NCI-H524 (cell line): ENCODE measurements at regions not wholly inside any gene's neighbourhood (a gene's known extent, or its start where the extent isn't known, plus 50 kb on each side); places are given as distances from the start of the nearest gene placed in this dataset.
"Not testable (repeated sequence)": the region's sequence is repeated elsewhere in the genome, so short reads cannot be mapped to it uniquely, and the experiment has no call there.

Experiments used
- DNase-seq, 2 experiments: peaks; one replicate each; lab custom pipeline; 2025; lab: John Stamatoyannopoulos, UW

DNA sequence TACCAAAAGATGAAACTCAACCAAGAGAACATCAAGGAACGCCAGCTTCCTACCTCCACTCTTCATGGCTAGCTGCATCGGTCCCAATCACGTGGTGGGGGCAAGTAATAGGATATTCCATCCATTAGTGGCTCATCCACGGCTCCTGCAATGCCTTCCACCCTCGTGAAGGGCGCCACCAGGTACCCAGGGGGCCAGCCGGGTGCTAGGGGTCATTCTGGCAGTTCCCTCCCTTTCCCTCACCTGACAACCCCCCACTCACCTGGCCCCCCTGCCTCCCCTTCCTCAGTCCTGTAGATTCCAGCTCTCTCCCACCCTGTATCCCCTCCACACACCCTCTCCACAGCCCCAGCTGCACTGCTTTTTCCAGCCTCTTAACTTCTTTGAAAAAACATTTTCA lies 161.9 kb downstream of the URI1 start:
- DNase-seq = no peak

DNA sequence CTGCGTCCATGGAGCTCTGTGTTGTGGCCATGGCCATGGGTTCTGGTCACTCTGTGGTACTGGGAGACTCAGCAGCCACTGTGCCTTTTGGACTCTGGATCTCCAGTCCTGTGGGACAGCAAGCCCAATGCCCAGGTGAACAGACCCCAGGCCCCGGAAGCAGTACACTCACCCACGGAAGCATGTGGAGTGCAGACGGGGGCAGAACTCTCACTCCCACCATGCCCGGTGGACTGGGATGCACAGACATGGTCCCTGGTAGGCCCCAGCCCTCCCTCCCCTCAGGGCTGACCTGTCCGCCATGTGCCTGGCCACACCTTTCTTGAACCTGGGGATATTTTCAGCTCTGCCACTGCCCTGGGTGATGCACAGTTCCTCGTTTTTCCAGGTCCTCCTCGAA lies 163.3 kb downstream of the URI1 start:
- DNase-seq = no peak

DNA sequence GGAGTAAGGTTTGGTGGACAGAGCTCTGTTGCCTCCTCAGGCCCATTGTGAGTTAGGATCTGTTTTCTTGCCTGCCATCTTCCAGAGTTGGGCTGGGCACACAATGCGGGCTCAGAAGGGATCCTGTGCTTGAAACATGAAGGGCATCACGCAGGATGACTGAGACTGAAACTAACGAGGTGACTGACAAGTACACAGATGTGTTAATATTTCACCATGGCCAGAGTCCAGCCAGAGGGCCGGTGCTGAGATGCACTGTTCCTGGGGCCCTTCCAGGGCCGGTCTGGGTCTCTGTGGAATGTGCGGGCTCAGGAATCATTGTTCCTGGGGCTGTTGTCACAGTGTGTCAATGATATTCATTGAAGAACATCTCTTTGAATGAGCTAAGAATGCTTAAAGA lies 163.7 kb downstream of the URI1 start:
- no peak for DNase-seq

DNA sequence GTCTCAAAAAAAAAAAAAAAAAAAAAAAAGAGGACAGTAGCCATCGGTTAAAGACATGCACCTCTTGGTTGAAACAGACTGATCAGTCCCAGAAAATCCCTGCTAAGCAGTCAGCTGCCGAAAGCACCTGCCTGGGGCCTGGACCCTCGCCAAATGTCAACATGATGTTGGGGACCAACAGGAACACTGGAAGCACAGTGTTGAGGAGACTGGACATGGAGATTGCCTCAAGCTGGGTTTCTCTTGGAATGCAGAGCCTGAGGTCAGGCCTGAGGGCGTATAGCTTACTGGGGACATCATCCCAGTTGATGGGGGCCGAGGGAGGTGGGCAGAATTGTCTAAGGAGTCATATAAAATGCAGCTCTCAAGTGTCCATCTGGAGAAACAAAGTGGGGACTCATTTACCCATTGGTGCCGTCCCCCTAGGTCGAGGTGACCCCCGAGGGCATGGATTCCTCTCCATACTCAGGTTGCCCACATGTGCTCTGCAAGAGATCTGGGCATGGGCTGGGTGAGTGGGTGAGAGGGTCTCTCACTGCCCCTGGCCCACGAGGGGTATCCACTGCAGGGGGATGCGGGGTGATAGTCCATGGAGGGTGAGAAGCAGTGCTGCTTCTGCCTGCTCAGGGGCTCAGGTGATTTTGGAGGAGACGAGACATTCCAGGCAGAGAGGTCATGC lies 164.5 kb downstream of the URI1 start:
- no peak for DNase-seq

DNA sequence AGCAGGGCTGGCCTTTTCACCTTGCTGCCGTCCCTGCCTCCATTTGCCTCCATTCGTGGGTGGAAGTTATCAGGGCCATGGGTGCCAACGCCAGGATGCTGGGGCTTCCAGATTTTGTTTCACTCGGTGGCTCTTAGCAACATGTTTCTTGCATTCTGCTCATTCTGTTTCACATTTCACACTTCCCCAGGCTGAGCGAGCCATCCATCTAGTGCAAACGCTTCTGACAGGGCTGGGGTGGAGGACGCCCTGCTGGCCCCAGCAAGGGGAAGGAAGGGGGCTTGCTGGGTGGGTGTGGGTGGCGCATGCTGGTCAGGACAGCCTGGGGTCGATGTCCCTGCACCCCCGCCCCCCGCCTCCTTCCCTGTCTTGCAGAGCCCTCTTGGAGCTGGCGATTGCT lies 165.2 kb downstream of the URI1 start:
- DNase-seq = no peak

DNA sequence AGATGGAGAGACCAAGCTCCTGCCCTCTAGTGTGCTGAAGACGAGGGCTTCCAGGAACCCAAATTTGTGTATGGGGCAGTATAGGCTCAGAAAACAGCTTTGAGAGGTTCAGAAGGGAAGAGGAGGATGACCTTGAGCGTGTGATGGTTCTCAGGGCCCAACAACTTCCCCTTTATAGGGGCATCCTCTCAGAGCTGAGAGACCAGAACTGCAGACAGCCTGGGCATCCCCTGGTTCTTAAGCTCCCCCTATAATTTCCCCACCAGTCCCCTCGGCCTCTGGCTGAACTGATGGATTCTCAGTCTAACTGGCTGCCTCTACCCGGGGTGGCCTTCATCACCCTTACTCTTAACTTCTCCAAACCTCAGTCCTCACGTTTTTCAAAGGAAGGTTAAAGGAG lies 167.5 kb downstream of the URI1 start:
- DNase-seq = no peak

DNA sequence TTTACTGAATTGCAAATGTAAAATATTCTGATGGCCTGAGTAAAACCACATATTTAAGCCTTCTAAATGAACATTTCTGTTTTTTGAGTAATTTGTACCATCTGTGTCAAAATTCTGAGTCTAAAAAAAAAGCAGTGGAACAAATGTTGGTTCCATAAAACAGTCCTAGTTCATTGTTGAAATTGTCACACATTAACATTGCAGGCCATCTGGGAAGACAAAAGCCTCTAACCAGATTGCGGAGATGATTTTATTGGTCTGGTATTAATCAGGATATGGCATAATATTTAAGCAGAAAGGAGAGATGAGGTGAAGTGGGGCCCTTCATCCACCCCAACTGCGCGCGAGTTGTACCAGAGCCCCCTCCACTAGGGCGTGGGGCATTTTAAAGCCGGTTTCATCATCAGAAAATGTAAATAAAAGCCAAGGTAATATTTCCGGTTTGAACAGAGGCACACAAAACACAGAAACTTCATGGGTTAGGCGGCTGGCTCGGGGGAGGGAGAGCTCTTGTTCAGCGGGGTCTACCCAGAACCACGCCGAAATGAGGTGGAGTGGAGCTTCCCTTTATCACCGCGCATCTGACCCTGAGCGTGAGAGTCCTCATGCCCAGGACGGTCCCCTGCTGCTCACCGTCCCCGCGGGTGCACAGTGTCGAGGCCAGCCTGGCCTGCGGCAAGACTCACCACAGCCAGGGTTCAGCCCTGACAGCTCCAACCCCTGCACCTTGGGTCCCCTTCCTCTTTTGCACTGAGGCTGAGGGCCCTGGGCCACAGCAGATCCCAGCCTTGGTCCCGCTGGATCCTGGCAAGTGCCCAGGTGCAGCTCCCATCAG lies 169.2 kb downstream of the URI1 start:
- DNase-seq = no peak

DNA sequence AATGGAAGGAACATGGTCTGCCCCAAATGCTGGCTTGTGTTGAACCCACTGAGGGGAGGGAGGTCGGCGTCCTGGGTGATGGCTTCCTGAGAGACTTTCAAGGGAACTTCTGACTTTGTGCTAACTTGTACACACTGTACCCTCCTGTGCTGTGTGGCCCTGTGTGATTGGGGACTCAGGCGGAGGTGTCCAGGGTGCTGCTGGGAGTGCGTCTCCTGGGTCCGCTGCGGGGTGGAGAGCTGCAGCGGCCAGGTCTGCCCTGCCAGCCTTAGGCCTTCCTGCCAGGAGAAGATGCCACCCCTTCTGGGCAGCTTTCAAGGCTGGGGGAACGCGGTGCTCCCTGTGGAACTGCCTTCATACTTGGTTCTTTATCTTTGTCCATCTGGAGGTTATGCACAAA lies 170.1 kb downstream of the URI1 start:
- no peak for DNase-seq

DNA sequence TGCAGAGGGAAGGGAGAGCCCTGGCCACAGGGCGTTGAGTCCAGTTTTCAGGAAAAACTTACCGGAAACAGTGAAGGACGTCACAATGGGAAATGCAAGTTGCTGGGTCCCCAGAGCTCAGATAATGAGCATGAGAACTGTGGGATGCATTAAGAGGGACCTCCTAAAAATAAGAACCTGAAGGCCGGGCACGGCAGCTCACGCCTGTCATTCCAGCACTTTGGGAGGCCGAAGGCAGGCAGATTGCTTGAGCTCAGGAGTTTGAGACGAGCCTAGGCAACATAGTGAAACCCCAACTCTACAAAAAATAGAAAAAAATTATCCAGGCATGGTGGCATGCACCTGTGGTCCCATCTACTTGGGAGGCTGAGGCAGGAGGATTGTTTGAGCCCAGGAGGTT lies 170.6 kb downstream of the URI1 start:
- no peak for DNase-seq

DNA sequence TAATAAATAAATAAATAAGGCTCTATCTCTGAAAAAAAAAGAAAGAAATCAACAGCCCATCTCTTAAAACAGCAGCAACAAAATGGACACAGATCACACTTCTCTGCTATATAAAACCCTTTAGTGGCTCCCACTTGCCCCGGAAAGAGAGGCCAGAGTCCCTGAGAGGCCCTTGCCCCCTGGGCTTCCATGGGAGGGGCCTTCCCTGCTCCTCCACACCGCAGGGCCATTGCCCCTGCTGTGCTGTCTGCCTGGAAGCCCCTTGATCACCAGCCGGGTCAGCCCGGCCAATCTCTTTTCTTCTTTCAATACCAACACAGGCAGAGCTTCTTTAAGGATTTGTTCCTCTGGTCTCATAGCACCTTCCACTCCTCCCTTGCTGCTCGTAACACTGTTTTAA lies 171.1 kb downstream of the URI1 start:
- no peak for DNase-seq

DNA sequence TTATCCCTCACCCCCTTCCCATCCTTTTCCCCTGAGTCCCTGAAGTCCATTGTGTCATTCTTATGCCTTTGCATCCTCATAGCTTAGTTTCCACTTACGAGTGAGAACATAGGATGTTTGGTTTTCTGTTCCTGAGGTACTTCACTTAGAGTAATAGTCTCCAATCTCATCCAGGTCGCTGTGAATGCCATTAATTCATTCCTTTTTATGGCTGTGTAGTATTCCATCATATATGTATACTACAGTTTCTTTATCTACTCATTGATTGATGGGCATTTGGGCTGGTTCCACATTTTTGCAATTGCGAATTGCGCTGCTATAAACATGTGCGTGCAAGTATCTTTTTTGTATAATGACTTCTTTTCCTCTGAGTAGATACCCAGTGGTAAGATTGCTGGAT lies 172.1 kb downstream of the URI1 start:
- not testable (repeated sequence) for DNase-seq

DNA sequence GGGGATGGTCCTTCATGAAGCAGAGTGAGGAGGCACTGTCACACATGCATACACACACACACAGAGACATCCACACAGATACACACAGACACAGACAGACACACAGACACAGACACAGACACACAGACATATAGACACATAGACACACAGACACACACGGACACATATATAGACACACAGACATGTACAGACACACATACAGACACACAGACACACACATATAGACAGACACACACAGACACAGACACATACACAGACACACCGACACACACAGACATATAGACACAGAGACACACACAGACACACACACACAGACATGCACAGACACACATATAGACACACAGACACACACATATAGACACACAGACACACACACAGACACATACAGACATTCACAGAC lies 173.9 kb downstream of the URI1 start:
- no peak for DNase-seq

DNA sequence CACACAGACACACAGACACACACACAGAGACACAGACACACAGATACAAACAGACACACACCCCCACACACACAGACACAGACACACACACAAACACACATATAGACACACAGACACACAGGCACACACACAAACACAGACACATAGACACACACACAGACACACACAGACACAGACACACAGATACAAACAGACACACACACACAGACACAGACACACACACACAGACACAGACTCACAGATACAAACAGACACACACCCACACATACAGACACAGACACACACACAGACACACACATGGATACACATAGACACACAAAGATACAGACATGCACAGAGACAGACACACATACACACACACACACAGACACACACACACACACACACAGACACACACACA lies 174.5 kb downstream of the URI1 start:
- no peak for DNase-seq

DNA sequence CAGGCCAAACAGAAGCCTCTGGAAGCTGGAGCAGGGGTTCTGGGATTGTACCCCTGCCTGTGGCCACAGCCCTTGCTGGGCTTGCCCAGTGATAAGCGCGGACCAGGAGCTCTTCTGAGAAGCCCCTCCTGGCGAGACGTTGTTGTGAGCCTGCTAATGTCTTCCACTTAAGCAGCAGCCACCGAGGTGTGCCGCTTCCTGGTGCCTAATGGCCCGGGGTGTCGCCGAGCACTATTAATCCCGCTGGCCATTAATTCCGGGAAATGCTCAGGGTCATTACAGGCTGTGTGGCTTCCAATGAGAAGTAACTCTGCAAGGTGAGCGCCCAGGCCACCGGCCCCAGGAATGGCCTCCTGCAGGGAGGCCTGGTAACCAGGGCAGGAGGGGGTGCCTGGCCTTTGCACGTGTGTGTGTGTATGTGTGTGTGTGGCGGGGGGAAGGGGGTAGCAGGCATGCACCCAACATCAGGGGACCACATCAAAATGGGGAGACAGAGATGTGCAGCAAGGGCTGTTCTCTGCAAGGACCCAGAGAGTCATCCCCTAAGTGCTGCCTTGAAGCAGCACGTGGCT lies 175.0 kb downstream of the URI1 start:
- DNase-seq = no peak

DNA sequence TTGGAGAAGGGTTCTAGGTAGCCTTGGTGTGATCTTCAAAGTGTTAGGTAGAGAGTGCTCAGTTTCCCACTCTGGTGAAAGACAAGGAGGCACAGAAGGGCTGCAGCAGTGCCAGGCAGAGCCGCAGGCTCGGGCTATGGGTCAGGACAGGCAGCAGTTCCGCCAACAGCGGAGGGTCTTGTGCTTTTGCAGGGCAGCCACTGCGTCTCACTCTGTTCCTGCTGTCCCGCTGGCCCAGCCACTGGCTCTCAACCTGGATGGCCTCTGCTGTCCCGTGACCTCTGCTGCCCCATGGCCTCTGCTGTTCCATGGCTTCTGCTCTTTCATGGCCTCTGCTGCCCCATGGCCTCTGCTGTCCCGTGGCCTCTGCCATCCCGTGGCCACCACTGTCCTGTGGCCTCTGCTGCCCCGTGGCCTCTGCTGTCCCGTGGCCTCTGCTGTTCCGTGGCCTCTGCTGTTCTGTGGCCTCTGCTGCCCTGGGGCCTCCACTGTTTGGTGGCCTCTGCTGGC lies 175.7 kb downstream of the URI1 start:
- no peak for DNase-seq

DNA sequence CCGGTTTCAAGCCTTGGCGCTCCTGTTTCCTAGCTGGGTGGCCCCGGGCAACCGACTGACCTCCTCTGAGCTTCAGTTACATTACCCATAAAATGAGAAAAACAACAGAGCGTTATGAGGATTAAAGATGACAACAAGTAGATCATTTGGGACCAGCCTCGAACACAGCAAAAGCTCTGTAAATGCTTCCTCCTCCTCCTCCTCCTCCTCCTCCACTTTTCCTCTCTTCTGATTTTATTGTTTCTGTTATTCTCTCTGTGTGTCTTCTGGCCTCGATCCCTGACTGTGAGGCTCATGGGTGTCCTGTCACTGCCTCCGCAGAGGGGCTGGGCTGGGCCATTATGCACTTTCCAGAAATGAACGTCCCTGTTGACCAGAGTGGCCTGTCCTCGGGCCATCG lies 176.2 kb downstream of the URI1 start:
- no peak for DNase-seq

DNA sequence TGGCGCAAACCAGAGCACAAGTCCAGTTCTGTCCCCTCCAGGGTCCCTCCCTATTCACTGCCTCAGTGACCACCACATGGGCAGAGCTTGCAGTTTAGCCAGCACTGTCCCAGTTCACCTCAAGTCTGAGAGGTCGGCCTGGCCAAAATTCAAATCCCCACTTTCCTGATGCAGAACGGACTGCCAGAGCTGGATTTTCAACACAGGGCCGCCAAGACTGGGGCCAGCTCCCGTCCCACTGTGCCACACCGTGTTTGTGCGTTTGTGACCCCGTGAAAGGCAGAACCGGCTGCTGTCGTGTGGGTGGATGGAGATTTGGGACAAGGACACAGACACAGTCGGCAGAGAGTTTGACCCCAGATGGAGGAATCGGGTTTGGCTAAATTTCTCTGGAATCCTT lies 176.7 kb downstream of the URI1 start:
- DNase-seq = no peak

DNA sequence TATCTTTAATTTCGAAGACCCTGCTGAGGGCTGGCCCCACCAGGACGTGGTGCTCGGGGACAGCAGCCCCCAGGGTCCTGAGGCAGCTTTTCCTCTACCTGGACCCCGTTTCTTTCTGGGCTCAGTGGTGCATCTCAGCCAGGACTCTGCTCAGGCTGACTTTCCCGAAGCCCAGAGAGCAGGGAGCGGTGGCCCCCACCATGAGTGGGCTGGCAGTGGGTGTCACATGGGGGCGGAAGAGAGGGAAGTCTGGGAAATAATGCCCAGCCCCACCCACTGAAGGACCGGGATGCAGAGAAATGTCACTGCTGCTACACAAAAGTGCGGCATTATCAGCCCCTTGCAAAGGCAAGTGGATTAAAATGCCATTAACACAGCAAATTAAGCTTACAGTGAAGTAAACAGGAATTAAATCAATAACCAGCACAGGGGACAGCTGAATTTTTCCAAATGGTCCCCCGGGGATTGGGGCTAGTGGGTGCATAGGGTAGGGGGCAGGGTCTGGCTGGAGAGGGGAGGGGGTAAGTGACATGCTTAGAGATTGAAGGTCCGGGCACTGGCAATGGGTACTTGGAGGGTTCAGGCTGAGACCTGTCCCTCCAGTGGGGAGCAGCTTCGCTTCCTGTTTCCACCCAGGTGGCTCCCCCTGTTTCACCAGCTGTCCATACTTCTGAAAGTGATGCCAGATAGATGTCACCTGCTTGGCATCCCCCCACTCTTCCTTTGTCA lies 177.3 kb downstream of the URI1 start:
- no peak for DNase-seq

DNA sequence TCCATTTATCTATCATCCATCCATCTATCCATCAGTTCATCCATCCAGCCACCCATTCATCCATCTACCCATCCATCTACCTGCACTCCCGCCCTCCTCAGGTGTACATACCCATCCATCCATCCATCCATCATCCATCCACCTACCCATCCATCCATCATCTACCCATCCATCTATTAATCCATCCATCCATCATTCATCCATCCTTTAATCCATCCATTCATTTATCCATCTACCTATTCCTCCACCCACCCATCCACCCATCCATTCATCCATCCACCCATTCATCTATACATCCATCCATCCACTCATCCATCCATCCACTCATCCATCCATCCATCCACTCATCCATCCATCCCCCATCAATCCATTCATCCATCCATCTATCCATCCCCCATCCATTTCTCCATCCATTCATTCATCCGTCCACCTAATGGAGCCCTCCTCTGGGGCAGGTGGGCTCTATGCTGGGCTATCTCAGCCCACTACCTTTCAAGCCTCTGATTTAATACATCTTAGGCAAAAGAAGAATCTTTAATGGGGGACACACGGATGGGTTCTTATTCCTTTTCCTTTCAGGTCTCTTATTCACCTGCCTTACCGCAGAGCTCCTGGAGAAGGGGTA lies 178.9 kb downstream of the URI1 start:
- DNase-seq = no peak

DNA sequence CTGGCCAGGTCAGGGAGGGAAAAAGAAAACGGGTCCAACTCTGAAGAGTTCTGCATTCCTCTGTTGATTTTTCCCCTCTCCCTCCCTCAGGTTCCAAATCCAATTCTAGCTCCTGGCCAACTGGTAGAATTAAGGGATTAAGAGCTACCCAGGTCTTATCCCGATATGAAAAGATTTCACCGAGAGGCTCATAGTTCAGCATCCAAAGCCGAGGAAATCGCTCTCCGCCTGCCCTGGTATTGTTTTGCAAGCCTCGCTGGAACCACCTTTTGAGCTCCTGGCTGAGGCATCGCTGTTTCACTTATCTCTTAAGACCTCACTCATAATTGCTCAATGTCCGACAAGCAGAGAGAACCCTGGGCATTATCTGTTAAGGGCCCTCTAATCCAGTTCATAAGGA lies 180.4 kb downstream of the URI1 start:
- no peak for DNase-seq

DNA sequence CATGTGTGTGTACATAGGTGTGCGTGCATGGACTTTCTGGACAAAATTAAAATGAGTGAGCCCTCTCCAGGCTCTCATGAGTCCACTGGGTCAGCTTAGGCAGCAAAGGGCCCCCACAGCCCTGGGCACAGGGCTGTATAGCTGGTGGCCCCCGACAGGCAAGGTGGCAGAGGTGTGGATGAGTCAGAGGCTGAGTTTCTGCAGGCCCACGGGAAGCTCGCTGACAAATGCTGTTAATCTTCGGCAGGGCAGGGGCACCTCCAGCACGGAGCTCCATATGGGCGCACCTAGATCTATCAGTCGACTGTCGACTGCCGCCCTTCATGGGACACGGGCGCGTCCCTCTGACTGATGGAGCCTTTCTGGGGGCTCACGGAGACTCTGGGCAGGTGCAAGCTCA lies 181.1 kb downstream of the URI1 start:
- DNase-seq = no peak

DNA sequence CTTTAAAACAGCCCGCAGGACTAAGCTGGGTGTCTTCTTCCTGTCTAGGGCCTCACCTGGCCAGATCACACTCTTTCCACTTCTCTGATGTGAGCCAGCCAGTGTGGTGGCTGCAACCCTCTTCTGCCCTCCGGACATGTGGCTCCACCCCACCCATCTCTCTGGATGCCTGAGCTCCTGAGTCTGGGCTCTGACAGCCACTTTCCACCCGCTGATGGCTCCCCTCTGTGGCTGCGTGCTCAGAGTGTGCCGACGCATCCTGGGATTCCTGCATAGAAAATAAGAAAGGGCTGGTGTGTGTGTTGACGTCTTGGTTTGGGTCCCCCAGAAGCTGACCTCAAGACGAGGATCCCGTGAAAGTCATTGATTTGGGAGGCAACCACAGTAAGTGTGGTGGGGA lies 181.6 kb downstream of the URI1 start:
- no peak for DNase-seq
